GM19351 (cell line): ENCODE measurements at regions not wholly inside any gene's neighbourhood (a gene's known extent, or its start where the extent isn't known, plus 50 kb on each side); places are given as distances from the start of the nearest gene placed in this dataset.
"Not testable (repeated sequence)": the region's sequence is repeated elsewhere in the genome, so short reads cannot be mapped to it uniquely, and the experiment has no call there.

Experiments used
- ATAC-seq: cut with Tn5 transposase; IDR thresholded peaks from one replicate; pipeline ENCODE4 v1.9.1; 2021; ENCODE audit warnings: mild to moderate bottlenecking, moderate library complexity; ENCODE audit not compliant: unreplicated experiment

DNA sequence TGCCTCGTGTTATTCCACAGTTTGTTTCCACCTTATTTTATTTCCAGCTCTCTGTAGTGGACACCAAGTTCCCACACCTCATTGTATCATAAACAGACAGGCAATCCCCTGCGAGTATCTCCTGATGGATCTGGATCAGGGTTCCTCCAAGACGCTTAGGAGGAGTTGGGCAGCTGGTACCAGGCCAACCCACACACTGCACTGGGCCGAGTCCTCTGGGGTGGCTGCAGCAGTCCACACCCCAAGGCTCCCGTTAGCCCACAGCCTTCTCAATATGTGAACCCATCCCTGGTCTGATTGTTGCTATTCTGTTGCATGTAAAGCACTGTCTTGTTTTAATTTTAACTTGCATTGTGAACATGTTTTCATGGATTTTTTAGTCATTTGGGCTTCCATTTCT lies 178.8 kb upstream of the RAB6C start:
- ATAC-seq = no peak

- ATAC-seq = no peak
These were observed 177.9 kb upstream of the RAB6C start for GRCh38 chr2:129801575-129801974.

DNA sequence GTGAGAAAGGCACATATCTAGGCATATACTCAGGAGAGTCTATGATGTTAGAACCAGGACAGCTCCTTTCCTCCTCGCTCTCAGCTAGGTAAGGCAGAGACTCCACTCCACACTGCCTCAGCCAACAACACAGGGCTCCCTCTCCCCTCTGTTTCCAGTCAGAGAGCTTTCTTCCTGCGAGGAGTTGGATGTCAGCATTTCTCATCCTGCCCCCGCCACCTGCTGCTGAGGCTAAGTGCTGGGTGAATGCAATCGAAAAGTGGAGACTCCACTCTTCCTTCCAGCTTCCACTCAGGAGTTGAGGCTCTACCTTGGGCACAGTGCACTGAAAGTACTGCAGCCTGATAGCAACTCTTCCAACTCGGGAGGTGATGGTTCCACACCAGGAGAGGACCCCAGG lies 177.2 kb upstream of the RAB6C start:
- ATAC-seq = no peak

DNA sequence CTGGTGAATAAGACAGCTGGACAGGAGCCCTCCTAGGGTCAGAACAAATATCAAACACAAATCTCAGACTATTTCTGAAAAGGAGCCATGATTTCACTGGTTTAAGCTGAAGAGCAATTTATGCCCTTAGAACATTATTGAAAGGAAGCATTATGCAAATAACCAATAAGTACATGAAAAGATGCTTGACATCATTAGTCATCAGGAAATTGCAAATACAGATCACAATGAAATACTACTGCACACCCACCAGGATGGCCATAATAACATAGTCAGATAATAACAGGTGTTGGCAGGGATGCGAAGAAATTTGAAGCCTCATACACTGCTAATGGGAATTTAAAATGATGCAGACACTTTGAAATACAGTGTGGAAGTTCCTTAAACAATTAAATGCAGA lies 176.4 kb upstream of the RAB6C start:
- ATAC-seq = no peak

DNA sequence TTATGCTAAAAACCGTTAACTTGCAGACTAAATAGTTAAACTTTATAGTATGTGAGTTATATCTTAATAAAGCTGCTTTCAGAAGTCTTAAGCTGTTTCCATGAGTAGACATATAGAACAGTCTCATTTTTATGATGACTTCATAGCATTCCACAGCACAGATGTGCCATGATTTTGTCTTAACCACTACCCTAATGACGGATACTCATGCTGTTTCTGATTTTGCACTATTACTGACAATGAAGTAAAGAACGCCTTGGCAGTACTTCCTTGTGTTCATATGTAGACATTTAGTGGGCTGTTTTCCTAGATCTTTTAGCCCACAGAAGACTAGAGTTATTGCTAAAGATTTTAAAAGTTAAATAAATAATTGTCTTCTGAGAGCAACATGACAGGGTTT lies 175.6 kb upstream of the RAB6C start:
- ATAC-seq = no peak

GRCh38 chr2:129805899-129806298 lies 173.6 kb upstream of the RAB6C start:
- no peak for ATAC-seq

DNA sequence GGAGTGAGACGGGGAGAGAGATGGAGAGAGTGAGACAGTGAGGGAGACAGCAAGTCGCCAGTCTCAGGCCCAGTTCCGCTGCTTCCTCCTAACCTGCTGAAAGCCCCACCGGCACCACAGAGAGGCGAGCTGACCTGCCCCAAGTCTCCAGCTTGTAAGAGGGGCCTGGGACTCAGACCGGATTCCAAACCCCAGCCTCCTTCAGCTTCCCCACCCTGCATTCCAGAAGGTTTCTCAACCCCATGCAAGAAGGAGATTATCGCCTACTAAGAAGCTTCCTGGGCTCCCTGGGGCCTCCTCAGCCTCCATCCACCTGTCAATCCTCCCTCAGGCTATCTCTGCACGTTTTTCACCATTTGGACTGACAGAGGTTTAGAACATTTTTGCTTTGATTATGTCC lies 173.1 kb upstream of the RAB6C start:
- no peak for ATAC-seq

DNA sequence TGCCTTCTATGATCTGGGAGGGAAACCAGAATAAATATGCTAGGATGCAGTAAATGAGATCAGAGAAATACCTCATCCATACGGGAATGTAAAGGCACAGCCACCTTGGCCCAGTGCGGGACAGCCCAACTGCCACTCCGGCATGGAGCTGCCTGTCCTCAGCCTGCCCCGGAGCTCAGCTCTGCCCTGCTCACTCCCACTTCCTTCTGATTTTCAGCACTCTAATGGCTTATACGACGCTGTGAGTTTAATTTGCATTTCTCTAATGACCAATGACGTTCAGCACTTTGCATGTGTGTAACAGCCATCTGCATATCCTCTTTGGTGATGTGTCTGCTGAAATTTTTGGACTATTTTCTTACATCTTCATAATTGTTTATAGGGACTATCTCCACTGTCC lies 172.5 kb upstream of the RAB6C start:
- ATAC-seq = no peak

- ATAC-seq = not testable (repeated sequence)
These were observed 171.7 kb upstream of the RAB6C start for GRCh38 chr2:129807642-129808338.

DNA sequence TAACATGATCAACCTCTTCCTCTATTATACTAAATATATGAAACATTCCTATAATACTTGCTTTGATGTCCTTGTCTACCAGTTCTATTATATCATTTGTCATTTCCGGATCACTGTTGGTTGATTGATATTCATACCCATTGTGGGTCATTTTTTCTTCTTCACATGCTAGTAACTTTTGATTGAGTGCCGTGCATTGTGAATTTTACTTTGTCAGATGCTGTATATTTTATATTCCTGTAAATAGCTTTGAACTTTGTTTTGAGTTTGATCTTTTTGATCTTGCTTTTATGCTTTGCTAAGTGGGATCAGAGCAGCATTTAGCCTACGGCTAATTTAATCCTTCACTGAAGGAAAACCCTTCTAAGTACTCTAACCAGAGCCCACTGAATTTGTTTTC lies 168.9 kb upstream of the RAB6C start:
- ATAC-seq = no peak

- ATAC-seq = peak; percentile 73
These were observed 167.4 kb upstream of the RAB6C start for GRCh38 chr2:129812071-129812470.

GRCh38 chr2:129812654-129813053 lies 166.8 kb upstream of the RAB6C start:
- ATAC-seq = no peak

DNA sequence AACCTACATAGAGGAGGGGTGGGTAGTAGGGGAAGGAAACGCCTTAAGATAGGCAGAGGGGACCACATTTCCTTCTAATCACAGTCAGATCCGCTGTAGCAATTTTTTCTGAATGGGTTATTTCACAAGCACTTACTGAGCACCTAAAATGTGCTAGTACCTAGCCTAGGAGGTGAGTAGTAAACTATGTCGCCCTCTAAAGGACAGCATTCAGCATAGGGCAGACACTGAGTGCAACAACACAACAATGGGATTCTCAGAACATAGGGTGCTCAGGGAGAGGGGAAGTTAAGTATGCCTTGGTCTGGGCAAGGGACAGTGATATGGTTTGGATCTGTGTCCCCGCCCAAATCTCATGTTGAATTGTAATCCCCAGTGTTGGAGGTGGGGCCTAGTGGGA lies 166.1 kb upstream of the RAB6C start:
- no peak for ATAC-seq

DNA sequence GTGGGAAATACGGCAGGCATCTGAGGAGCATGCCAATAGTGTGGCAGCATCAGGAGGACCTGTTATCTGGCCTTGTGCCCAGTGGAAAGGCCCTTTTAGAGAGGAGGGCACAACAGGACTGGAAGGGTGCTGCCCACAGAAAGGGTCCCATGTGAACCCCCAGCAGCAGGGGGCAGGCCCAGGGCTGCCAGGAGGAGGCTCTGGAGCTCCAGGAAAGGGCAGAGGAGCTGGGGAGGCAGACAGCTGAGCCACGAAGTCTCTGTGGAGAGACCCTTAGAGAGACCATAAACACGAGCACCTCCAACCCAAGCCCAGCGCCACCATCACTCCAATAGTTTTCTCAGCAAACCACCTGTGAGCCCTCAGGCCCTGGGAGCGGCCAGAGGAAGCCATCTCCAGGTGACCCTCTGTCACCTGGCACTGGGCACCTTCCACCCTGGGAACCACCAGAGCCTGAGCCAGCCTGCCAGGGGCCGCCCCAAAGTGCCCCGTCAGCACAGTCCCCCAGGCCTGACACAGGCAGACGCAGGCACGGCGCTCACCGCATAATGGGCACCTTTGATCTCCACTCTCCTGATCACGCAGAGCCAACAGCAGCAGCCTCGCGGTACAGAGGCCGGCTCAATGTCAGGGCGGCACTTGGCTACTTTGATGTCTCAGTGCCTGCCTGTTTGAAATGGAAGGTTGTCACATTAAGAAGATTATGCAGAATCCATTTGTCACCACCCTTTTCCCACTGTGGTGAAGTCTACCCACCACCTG lies 162.5 kb upstream of the RAB6C start:
- ATAC-seq = no peak

- no peak for ATAC-seq
These were observed 159.6 kb upstream of the RAB6C start for GRCh38 chr2:129819855-129820254.

DNA sequence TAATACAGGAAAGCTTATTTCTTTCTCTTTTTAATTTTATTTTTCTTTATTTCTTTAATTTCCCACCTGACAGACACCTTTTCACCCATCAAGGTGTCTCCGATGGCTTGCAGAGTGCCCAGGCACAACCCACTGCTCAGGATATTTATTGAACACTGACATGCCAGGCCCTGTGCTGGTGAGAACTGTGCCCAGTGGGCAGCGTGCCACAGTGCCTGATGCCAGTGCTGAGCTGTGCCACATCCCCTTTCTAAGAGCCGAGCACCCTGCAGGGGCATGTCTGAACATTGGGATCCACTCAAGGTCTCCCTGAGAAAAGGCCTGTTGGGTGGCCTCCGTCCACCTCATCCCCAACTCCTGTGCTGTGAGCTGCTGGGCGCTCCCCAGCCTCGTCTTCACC lies 158.6 kb upstream of the RAB6C start:
- ATAC-seq = no peak

DNA sequence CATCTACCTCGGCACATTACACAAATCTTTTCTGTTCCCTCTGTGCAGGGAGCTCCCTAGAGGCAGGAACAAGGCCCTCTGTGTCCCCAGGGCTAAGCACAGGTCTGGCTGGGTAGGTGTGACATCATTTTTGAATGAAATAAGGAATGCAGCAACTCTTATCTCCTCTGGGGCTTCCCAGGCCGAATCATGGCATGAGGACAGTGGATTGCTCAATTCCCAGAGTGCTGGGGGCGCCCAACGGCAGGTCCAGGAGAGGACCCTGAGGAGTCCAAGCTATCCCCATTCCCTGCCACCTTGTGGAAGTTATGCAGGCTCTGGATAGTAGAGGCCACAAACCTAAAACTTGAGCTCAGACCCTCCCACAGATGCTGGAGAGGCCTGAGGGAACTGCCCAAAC lies 158.0 kb upstream of the RAB6C start:
- no peak for ATAC-seq

- ATAC-seq = no peak
These were observed 156.4 kb upstream of the RAB6C start for GRCh38 chr2:129823044-129823443.

GRCh38 chr2:129827311-129828090 lies 152.0 kb upstream of the RAB6C start:
- no peak for ATAC-seq

DNA sequence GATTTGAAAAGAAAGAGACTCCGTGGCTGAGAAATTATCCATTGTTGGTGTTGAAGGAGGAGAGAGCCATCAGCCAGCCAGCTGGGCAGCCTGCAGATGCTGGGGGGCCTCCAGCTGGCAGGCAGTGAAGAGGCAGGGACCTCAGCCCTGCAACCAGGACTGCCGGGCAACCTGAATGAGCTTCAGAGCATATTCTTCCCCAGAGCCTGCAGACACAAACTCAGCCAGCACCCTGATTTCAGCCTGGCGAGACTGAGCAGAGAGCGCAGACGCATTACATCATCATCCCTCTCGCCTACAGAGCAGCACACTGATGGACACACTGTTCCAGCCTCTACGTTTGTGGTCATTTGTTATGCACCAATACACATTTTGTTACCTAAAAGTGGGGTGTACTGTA lies 150.7 kb upstream of the RAB6C start:
- ATAC-seq = no peak

- ATAC-seq = no peak
These were observed 149.9 kb upstream of the RAB6C start for GRCh38 chr2:129829588-129829987.

- ATAC-seq = no peak
These were observed 148.4 kb upstream of the RAB6C start for GRCh38 chr2:129831018-129831417.
